ENCODE measurements at regions not wholly inside any gene's neighbourhood (a gene's known extent, or its start where the extent isn't known, plus 50 kb on each side); places are given as distances from the start of the nearest gene placed in this dataset.

DNA sequence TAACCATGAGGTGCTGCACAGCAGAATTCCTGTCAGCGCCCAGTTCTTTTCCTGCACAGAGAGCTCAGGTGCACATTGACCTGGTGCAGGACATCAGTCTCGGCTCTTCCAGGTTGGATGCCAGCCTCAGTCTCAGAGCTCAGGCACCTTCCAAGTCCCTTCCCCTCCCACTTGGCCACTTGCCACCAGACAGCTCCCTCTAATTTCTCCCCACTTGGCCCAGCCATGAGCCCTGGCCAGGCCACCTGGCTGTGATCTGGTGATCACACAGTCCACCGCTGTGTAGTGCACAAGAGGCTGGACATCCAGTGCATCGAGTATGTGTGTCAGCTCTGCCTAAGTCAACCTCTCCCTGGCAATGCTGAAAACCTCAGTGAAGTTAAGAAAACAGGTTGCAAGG is 336.6 kb upstream of the MYT1L start:
- Histone ChIP-seq H2BK120ac (replicated peaks; ENCODE audit: low read depth, low read length) (no peak overlapping the region), H2AK5ac (ENCODE audit: low read depth, low read length) (no peak overlapping the region), H2BK12ac (ENCODE audit: low read depth, low read length) (no peak overlapping the region), H2BK5ac (ENCODE audit: low read depth, low read length) (no peak overlapping the region), H3K36me3 (ENCODE audit: control insufficient read depth in 2 of 4, insufficient read depth in 4 of 4, low read length in 3 of 4) (no peaks in the 10 kb centered on the region; a peak in 1 of 8 replicates), H3K4me1 (replicated peaks in 1 of 4; ENCODE audit: control insufficient read depth in 3 of 4, insufficient read depth in 4 of 4, low read length in 3 of 4) (peaks cover 0 to 2% (median 0%) of the 10 kb centered on the region in 4 experiments; a peak in 1 of 7 replicates), H3K23me2 (ENCODE audit: low read depth, low read length) (no peaks in the 10 kb centered on the region; the same call in 1 of the 2 replicates), H3K4me2 (ENCODE audit: insufficient read depth in 1 of 2, low read depth in 2 of 2, low read length in 2 of 2) (no peak overlapping the region), H3K79me2 (ENCODE audit: control insufficient read depth in 1 of 2, insufficient read depth in 2 of 2, low read length in 2 of 2) (no peaks in the 10 kb centered on the region), H3K56ac (replicated peaks; ENCODE audit: insufficient read length, low read depth, low read length) (no peak overlapping the region), H4K5ac (ENCODE audit: insufficient read length, low read depth, low read length) (no peak overlapping the region), H3K23ac (ENCODE audit: insufficient read length) (no peak overlapping the region), H3K27ac (ENCODE audit: low read depth, low read length) (no peak overlapping the region), H3K27me3 (replicated peaks in 1 of 4; ENCODE audit: control insufficient read depth in 3 of 4, extremely low read depth in 1 of 4, insufficient read depth in 3 of 4, low read length in 3 of 4) (0 out of 7 replicates have a peak, but pooled peaks cover 0 to 3% (median 0%) of the 10 kb centered on the region in 4 experiments), H4K8ac (ENCODE audit: extremely low read depth, insufficient read depth, low read length) (no peak overlapping the region), H4K20me1 (replicated peaks in 1 of 2; ENCODE audit: control insufficient read depth in 1 of 2, insufficient read depth in 2 of 2, low read length in 2 of 2) (no peaks in the 10 kb centered on the region), H2AFZ (ENCODE audit: low read length) (no peak overlapping the region), H3K14ac (ENCODE audit: insufficient read length) (no peak overlapping the region), H3K4me3 (ENCODE audit: extremely low read depth in 1 of 4, insufficient read depth in 2 of 4, low read depth in 3 of 4, low read length in 4 of 4) (no peak overlapping the region), H4K91ac (replicated peaks; ENCODE audit: insufficient read length, low read length) (no peak overlapping the region), H3K18ac (ENCODE audit: extremely low read depth, low read length) (no peak overlapping the region), H3K9ac (replicated peaks in 1 of 4; ENCODE audit: extremely low read depth in 1 of 4, low read depth in 3 of 4, low read length in 3 of 4) (no peak overlapping the region), H3K4ac (replicated peaks; ENCODE audit: insufficient read length, low read depth, low read length) (no peak overlapping the region), H3K9me3 (ENCODE audit: insufficient read depth in 2 of 2, low read depth in 1 of 2, low read length in 1 of 2) (no peaks in the 10 kb centered on the region), H3K79me1 (ENCODE audit: low read depth, low read length) (no peaks in the 10 kb centered on the region), H2BK20ac (ENCODE audit: low read length) (no peak overlapping the region), H2BK15ac (ENCODE audit: low read length) (no peak overlapping the region)
- ChIA-PET POLR2A (ENCODE audit: partially characterized antibody) (no interaction called here), CTCF (ENCODE audit: partially characterized antibody) (interaction anchor here (1.0 to 1.4 kb wide), 3 partner anchors 13 to 68 kb away, joined by 3 to 5 read pairs (median 3); no protein-coding TSS in a partner anchor)
- TF ChIP-seq SUZ12 (IDR thresholded peaks at IDR 0.05; ENCODE audit: low read length) = no peak
- no peak for TF ChIP-seq SAP30 (IDR thresholded peaks at IDR 0.05; ENCODE audit: insufficient read depth, insufficient replicate concordance, low read length)
- WGBS, 2 experiments (ENCODE audit: extremely low coverage in 1 of 2, insufficient coverage in 1 of 2, insufficient read length in 1 of 2, insufficient replicate concordance in 2 of 2, low coverage in 1 of 2, low lambda C conversion rate in 2 of 2, missing lambda C conversion rate in 1 of 2) = 98% methylated on average over 4 of the region's 4 CpGs; no CpG with 5 or more reads in 1 of the 2 experiments
- no peak for DNase-seq (ENCODE audit: low read depth in 1 of 2, low spot score in 2 of 2)
- no peak for FAIRE-seq

Measured in H1 (cell line).